ENCODE measurements at regions not wholly inside any gene's neighbourhood (a gene's known extent, or its start where the extent isn't known, plus 50 kb on each side); places are given as distances from the start of the nearest gene placed in this dataset.

GRCh38 chr18:21997207-21998143 is 171.9 kb upstream of the GATA6 start:
- Histone ChIP-seq H3K27me3 (no peaks in the 10 kb centered on the region), H3K4me3 (no peak overlapping the region), H3K4me1 (peaks cover 9% of the 10 kb centered on the region), H3K9ac (ENCODE audit: low read depth in 2 of 2, low read length in 2 of 2) (peak overlapping the region in 1 of 2 donors; percentile 67), H3K9me3 (no peaks in the 10 kb centered on the region), H3K36me3 (no peaks in the 10 kb centered on the region), H3K27ac (peak overlapping the region; percentile 56)
- peak; percentile 73 for TF ChIP-seq CTCF (IDR thresholded peaks at IDR 0.05)
- peak; percentile 33 for DNase-seq
- intact Hi-C loops (cut with DNase I) = loop anchor here (5.0 kb wide), 1 partner anchor 170 kb away; the partner anchor contains the start of gene GATA6

- Histone ChIP-seq H3K36me3 (no peaks in the 10 kb centered on the region), H3K27ac (peak overlapping the region; percentile 56), H3K4me1 (peaks cover 9% of the 10 kb centered on the region), H3K9me3 (no peaks in the 10 kb centered on the region), H3K9ac (ENCODE audit: low read depth in 2 of 2, low read length in 2 of 2) (peak overlapping the region in 1 of 2 donors; percentile 67), H3K27me3 (no peaks in the 10 kb centered on the region), H3K4me3 (no peak overlapping the region)
- TF ChIP-seq CTCF (IDR thresholded peaks at IDR 0.05) = no peak
- intact Hi-C loops (cut with DNase I) = loop anchor here (5.0 kb wide), 1 partner anchor 169 kb away; the partner anchor contains the start of gene GATA6
- DNase-seq = peak; percentile 56
Measured at GRCh38 chr18:21998486-21998885, 170.9 kb upstream of the GATA6 start.

GRCh38 chr18:22001912-22002487 is 167.4 kb upstream of the GATA6 start:
- H3K27ac ChIP-seq = peak overlapping the region; percentile 14
- H3K4me3 ChIP-seq = no peak overlapping the region
- H3K9me3 ChIP-seq = no peaks in the 10 kb centered on the region
- no peaks in the 10 kb centered on the region for H3K27me3 ChIP-seq
- no peaks in the 10 kb centered on the region for H3K36me3 ChIP-seq
- H3K9ac ChIP-seq (ENCODE audit: low read depth in 2 of 2, low read length in 2 of 2) = no peak overlapping the region
- peaks cover 6% of the 10 kb centered on the region for H3K4me1 ChIP-seq
- DNase-seq = peak; percentile 34
- intact Hi-C loops (cut with DNase I) = no loop called here
- TF ChIP-seq CTCF (IDR thresholded peaks at IDR 0.05) = no peak

- Histone ChIP-seq H3K4me3 (no peak overlapping the region), H3K9me3 (no peaks in the 10 kb centered on the region), H3K36me3 (no peaks in the 10 kb centered on the region), H3K27me3 (no peaks in the 10 kb centered on the region), H3K4me1 (no peaks in the 10 kb centered on the region), H3K27ac (no peak overlapping the region), H3K9ac (ENCODE audit: low read depth in 2 of 2, low read length in 2 of 2) (no peak overlapping the region)
- intact Hi-C loops (cut with DNase I) = no loop called here
- DNase-seq = no peak
- no peak for TF ChIP-seq CTCF (IDR thresholded peaks at IDR 0.05)
Measured at GRCh38 chr18:22005191-22005841, 164.1 kb upstream of the GATA6 start.

DNA sequence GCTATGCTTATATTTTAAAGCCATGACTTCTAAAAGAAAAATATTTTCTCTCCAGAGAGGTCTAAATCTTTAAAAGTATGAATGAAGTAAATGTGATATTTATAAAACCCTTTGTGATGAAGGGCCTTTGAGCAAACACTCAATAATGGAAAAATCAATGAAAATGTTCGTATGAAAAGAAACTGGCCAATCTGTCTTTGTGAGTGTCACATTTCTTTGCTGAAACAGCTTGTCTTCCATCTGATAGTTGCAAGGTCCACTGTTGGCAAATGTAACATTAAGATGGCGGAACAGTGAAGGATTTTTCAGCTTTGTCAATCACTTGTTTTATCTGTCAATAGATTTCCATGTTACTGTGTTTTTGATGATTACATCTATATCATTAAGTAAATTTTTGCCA is 162.9 kb upstream of the GATA6 start:
- H3K9me3 ChIP-seq = no peaks in the 10 kb centered on the region
- no peak overlapping the region for H3K4me3 ChIP-seq
- DNase-seq = no peak
- intact Hi-C loops (cut with DNase I) = no loop called here
- no peaks in the 10 kb centered on the region for H3K36me3 ChIP-seq
- H3K27me3 ChIP-seq = no peaks in the 10 kb centered on the region
- no peak overlapping the region for H3K9ac ChIP-seq (ENCODE audit: low read depth in 2 of 2, low read length in 2 of 2)
- TF ChIP-seq CTCF (IDR thresholded peaks at IDR 0.05) = no peak
- no peak overlapping the region for H3K27ac ChIP-seq
- H3K4me1 ChIP-seq = no peaks in the 10 kb centered on the region

Measured in colonic mucosa (tissue), 4 donors.